ENCODE measurements at regions not wholly inside any gene's neighbourhood (a gene's known extent, or its start where the extent isn't known, plus 50 kb on each side); places are given as distances from the start of the nearest gene placed in this dataset.
"Not testable (repeated sequence)": the region's sequence is repeated elsewhere in the genome, so short reads cannot be mapped to it uniquely, and the experiment has no call there.

GRCh38 chr2:111383311-111383710 is 262.6 kb downstream of the BCL2L11 start:
- H4K20me1 ChIP-seq (ENCODE audit: insufficient read depth, low read length, poor library complexity, severe bottlenecking); H3K9ac ChIP-seq (ENCODE audit: low read depth, low read length, poor library complexity, severe bottlenecking); H3K36me3 ChIP-seq (ENCODE audit: insufficient read depth, low read length); H3K9me3 ChIP-seq (ENCODE audit: insufficient read depth, low read depth, low read length); H3K4me2 ChIP-seq (ENCODE audit: low read depth, low read length, poor library complexity, severe bottlenecking); H3K27me3 ChIP-seq (ENCODE audit: insufficient read depth, low read length, poor library complexity, severe bottlenecking); H3K9me2 ChIP-seq (replicated peaks; ENCODE audit: low read depth, low read length); H3K79me2 ChIP-seq (ENCODE audit: insufficient read depth, low read length); H3K4me3 ChIP-seq (ENCODE audit: low read length, poor library complexity, severe bottlenecking); H3K4me1 ChIP-seq (ENCODE audit: insufficient read depth, low read length, poor library complexity, severe bottlenecking); H3F3A ChIP-seq (ENCODE audit: low read depth); H2AFZ ChIP-seq (ENCODE audit: low read length): not testable (repeated sequence)

- H4K20me1 ChIP-seq (ENCODE audit: insufficient read depth, low read length, poor library complexity, severe bottlenecking); H3K9ac ChIP-seq (ENCODE audit: low read depth, low read length, poor library complexity, severe bottlenecking); H3K4me1 ChIP-seq (ENCODE audit: insufficient read depth, low read length, poor library complexity, severe bottlenecking); H3K79me2 ChIP-seq (ENCODE audit: insufficient read depth, low read length); H3K27me3 ChIP-seq (ENCODE audit: insufficient read depth, low read length, poor library complexity, severe bottlenecking); H3K9me2 ChIP-seq (replicated peaks; ENCODE audit: low read depth, low read length); H3K4me3 ChIP-seq (ENCODE audit: low read length, poor library complexity, severe bottlenecking); H3K9me3 ChIP-seq (ENCODE audit: insufficient read depth, low read depth, low read length); H2AFZ ChIP-seq (ENCODE audit: low read length); H3K36me3 ChIP-seq (ENCODE audit: insufficient read depth, low read length); H3F3A ChIP-seq (ENCODE audit: low read depth); H3K4me2 ChIP-seq (ENCODE audit: low read depth, low read length, poor library complexity, severe bottlenecking): not testable (repeated sequence)
These were observed 264.7 kb downstream of the BCL2L11 start for GRCh38 chr2:111385226-111385957.

DNA sequence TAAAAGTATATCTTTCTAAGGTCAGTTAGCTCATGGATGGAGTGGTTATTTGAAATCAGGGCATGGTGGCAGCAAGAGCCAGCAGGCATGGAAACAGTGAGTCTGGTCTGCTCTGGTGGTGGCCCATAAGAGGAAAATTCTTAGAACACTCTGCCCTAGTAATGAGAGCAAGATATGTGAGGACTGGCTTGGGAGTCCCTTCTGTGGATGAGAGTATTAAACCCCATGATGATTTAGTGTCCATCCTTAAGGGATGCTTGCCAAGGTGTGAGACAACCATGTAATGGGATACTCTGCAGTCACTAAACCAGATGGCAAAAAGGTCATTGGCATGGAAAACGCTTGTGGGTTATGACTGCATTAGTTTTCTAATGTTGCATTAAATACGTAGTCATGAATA is 269.9 kb downstream of the BCL2L11 start:
- H4K20me1 ChIP-seq (ENCODE audit: insufficient read depth, low read length, poor library complexity, severe bottlenecking); H3K9ac ChIP-seq (ENCODE audit: low read depth, low read length, poor library complexity, severe bottlenecking); H3K4me1 ChIP-seq (ENCODE audit: insufficient read depth, low read length, poor library complexity, severe bottlenecking); H3K4me2 ChIP-seq (ENCODE audit: low read depth, low read length, poor library complexity, severe bottlenecking); H3K4me3 ChIP-seq (ENCODE audit: low read length, poor library complexity, severe bottlenecking); H3K27me3 ChIP-seq (ENCODE audit: insufficient read depth, low read length, poor library complexity, severe bottlenecking); H3K79me2 ChIP-seq (ENCODE audit: insufficient read depth, low read length); H3K9me2 ChIP-seq (replicated peaks; ENCODE audit: low read depth, low read length); H3K36me3 ChIP-seq (ENCODE audit: insufficient read depth, low read length); H3K9me3 ChIP-seq (ENCODE audit: insufficient read depth, low read depth, low read length); H3F3A ChIP-seq (ENCODE audit: low read depth); H2AFZ ChIP-seq (ENCODE audit: low read length): not testable (repeated sequence)

GRCh38 chr2:111395350-111396128 is 274.8 kb downstream of the BCL2L11 start:
- H3K9me2 ChIP-seq (replicated peaks; ENCODE audit: low read depth, low read length); H3K4me2 ChIP-seq (ENCODE audit: low read depth, low read length, poor library complexity, severe bottlenecking); H3K79me2 ChIP-seq (ENCODE audit: insufficient read depth, low read length); H3K4me1 ChIP-seq (ENCODE audit: insufficient read depth, low read length, poor library complexity, severe bottlenecking); H3K36me3 ChIP-seq (ENCODE audit: insufficient read depth, low read length); H3K9me3 ChIP-seq (ENCODE audit: insufficient read depth, low read depth, low read length); H4K20me1 ChIP-seq (ENCODE audit: insufficient read depth, low read length, poor library complexity, severe bottlenecking); H3K9ac ChIP-seq (ENCODE audit: low read depth, low read length, poor library complexity, severe bottlenecking); H2AFZ ChIP-seq (ENCODE audit: low read length); H3K27me3 ChIP-seq (ENCODE audit: insufficient read depth, low read length, poor library complexity, severe bottlenecking); H3K4me3 ChIP-seq (ENCODE audit: low read length, poor library complexity, severe bottlenecking); H3F3A ChIP-seq (ENCODE audit: low read depth): not testable (repeated sequence)

- H4K20me1 ChIP-seq (ENCODE audit: insufficient read depth, low read length, poor library complexity, severe bottlenecking); H3K27me3 ChIP-seq (ENCODE audit: insufficient read depth, low read length, poor library complexity, severe bottlenecking); H2AFZ ChIP-seq (ENCODE audit: low read length); H3K9me2 ChIP-seq (replicated peaks; ENCODE audit: low read depth, low read length); H3F3A ChIP-seq (ENCODE audit: low read depth); H3K9ac ChIP-seq (ENCODE audit: low read depth, low read length, poor library complexity, severe bottlenecking); H3K4me2 ChIP-seq (ENCODE audit: low read depth, low read length, poor library complexity, severe bottlenecking); H3K79me2 ChIP-seq (ENCODE audit: insufficient read depth, low read length); H3K4me3 ChIP-seq (ENCODE audit: low read length, poor library complexity, severe bottlenecking); H3K4me1 ChIP-seq (ENCODE audit: insufficient read depth, low read length, poor library complexity, severe bottlenecking); H3K9me3 ChIP-seq (ENCODE audit: insufficient read depth, low read depth, low read length); H3K36me3 ChIP-seq (ENCODE audit: insufficient read depth, low read length): not testable (repeated sequence)
These were observed 280.0 kb downstream of the BCL2L11 start for GRCh38 chr2:111400598-111401253.

- not testable (repeated sequence) for H3K36me3 ChIP-seq (ENCODE audit: insufficient read depth, low read length); H3K4me1 ChIP-seq (ENCODE audit: insufficient read depth, low read length, poor library complexity, severe bottlenecking); H3K4me3 ChIP-seq (ENCODE audit: low read length, poor library complexity, severe bottlenecking); H3K9me2 ChIP-seq (replicated peaks; ENCODE audit: low read depth, low read length); H3K9ac ChIP-seq (ENCODE audit: low read depth, low read length, poor library complexity, severe bottlenecking); H3F3A ChIP-seq (ENCODE audit: low read depth); H3K9me3 ChIP-seq (ENCODE audit: insufficient read depth, low read depth, low read length); H4K20me1 ChIP-seq (ENCODE audit: insufficient read depth, low read length, poor library complexity, severe bottlenecking); H3K4me2 ChIP-seq (ENCODE audit: low read depth, low read length, poor library complexity, severe bottlenecking); H3K27me3 ChIP-seq (ENCODE audit: insufficient read depth, low read length, poor library complexity, severe bottlenecking); H2AFZ ChIP-seq (ENCODE audit: low read length); H3K79me2 ChIP-seq (ENCODE audit: insufficient read depth, low read length)
These were observed 280.8 kb downstream of the BCL2L11 start for GRCh38 chr2:111401270-111402140.

GRCh38 chr2:111402450-111402849 is 281.7 kb downstream of the BCL2L11 start:
- not testable (repeated sequence) for H4K20me1 ChIP-seq (ENCODE audit: insufficient read depth, low read length, poor library complexity, severe bottlenecking); H3K4me1 ChIP-seq (ENCODE audit: insufficient read depth, low read length, poor library complexity, severe bottlenecking); H3K27me3 ChIP-seq (ENCODE audit: insufficient read depth, low read length, poor library complexity, severe bottlenecking); H3K4me3 ChIP-seq (ENCODE audit: low read length, poor library complexity, severe bottlenecking); H3K9me3 ChIP-seq (ENCODE audit: insufficient read depth, low read depth, low read length); H3K36me3 ChIP-seq (ENCODE audit: insufficient read depth, low read length); H3K79me2 ChIP-seq (ENCODE audit: insufficient read depth, low read length); H2AFZ ChIP-seq (ENCODE audit: low read length); H3K9ac ChIP-seq (ENCODE audit: low read depth, low read length, poor library complexity, severe bottlenecking); H3F3A ChIP-seq (ENCODE audit: low read depth); H3K9me2 ChIP-seq (replicated peaks; ENCODE audit: low read depth, low read length); H3K4me2 ChIP-seq (ENCODE audit: low read depth, low read length, poor library complexity, severe bottlenecking)
